T-helper 1 cell treated with Interleukin-12 subunit alpha and Interleukin-12 subunit beta and Interleukin-4 antibody, amounts not matched to agents 30 ng/mL and 1 ng/mL, for 36 hours (primary cell): ENCODE measurements at regions not wholly inside any gene's neighbourhood (a gene's known extent, or its start where the extent isn't known, plus 50 kb on each side); places are given as distances from the start of the nearest gene placed in this dataset.

Experiments
- intact Hi-C: fragments of 100-400 bp; cut with micrococcal nuclease; formaldehyde crosslinking; loops from one replicate; pipeline ENCODE4 v1.15.1; 2024

DNA sequence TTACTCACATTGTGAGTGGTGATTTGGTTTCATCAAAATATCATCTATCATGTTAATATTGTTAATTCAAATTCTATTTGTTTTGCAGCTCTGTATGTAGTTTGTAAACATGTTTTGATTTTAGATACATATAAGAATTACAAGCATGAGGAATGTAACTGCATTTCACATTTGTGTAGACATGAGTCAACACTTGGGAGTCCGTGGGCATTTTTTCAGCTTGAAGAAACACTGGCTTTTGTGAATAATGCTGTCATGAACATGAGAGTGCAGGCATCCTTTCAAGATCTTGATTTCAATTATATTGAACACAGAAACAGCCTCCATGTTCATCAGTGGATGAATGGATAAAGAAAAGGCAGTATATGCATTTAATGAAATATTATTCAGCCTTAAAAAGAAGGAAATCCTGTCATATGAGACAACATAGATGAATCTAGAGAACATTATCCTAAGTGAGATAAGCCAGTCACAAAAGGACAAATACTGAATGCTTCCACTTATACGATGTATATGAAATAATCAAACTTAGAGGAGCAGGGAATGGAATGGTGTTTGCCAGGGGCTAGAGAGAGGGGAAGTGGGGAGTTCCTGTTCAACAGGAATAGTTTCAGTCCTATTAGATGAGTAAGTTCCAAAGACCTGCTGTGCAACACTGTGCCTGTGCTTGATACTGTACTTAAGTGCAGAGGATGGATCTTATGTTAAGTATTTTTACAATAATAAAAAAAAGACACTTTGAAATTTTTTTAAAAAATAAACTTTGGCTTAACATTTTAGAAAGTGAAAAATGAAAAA lies 194.9 kb downstream of the LRATD1 start:
- intact Hi-C loops: no loop called here

DNA sequence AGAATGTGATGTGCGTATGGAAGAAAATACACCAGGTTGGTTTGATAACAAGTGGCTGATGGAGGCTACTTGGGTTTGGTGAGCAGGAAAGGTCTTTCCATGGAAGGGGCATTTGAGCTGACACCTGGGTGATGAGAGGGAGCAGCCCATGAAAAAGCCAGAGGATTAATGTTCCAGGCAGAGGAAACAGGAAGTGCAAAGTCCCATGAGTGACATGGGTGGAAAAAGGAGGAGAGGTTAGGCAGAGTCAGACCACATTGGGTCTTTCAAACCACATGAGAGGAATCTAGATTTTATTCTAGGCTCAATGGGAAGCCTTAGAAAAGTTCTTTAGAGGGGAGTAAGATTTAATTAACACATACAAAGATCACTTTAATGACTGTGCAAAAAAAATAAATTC lies 195.7 kb downstream of the LRATD1 start:
- intact Hi-C loops: no loop called here

GRCh38 chr2:14828968-14829367 lies 196.5 kb downstream of the LRATD1 start:
- intact Hi-C loops: no loop called here

DNA sequence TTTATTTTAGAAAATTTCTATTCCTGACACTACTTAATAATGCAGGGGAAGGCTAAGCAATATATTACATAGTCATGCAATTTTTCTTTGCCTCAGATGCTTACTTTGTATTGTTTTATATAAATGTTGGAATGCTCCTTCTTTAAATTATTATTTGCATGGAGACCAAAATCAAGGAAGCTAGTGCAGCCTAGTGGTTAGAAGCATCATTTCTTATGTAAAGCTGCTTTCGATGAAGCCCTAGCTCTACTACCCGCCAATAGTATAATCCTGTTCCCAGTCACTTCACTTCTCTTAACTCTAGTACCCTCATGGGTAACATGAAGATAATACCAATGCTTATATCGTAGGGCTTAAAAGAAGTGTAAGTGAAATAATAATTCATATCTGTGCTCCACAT lies 198.9 kb downstream of the LRATD1 start:
- intact Hi-C loops: no loop called here

GRCh38 chr2:14843507-14844204 lies 211.1 kb downstream of the LRATD1 start:
- intact Hi-C loops: no loop called here

DNA sequence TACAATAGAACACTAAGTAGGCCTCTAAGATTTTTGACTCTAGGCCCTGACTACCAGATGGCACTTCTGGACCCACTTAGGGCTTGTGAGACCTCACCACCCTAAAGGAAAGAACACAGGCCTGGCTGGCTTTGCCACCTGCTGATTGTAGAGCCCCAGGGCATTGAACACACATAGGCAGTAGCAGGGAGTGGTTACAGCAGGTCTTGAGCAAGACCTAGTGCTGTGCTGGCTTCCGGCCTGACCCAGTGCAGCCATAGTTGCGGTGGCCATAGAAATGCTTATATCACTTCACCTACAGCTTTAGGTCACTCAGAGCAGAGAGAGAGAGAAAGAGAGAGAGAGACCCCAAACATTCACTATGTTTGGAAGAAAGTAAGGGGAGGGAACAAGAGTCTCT lies 223.2 kb downstream of the LRATD1 start:
- intact Hi-C loops: no loop called here

- intact Hi-C loops: no loop called here
These were observed 228.7 kb downstream of the LRATD1 start for GRCh38 chr2:14861181-14861580.

DNA sequence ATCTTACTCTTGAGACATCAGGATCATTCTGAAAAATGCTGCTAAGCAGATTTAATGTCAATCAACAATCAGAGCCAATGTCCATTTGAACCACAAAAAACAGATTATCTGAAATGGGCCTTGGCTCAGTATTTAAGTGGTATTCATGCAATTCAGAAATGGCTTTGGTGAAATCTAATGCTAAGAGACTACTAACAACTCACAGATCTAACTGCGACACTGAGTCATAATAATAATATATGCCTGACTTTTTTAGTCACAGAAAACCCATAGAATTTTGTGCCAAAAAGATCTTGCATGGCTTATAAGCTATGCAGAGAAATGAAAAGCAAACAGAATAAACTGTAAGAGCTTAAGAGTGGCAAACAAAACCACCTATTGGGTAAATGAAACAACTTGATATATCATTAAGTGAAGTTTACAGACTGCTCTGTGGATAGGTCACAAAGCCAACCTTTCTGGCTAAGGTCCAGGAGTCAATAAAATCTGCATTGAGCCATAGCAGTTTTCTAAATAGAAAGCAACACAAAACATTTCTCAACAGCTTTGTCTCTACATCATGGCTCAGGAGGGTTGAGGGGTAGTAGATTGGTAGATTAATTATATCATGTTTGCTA lies 234.3 kb downstream of the LRATD1 start:
- intact Hi-C loops: no loop called here

DNA sequence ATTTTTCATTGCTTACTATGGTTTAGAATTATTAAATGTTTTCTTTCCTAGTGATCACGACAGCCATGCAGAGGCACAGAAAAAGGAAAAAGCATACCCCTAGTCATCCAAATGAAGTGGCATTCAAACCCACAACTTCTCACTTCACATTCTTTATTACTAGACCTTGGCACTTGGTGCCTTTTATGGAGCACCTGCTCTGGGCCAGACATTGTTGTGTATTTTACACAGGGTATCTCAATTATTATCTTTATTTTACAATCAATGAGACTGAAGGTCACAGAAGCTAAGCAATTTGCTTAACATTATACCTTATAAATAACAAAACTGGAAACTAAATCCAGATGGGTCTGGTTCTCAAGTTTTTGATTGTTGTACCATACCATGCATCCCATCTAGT lies 235.3 kb downstream of the LRATD1 start:
- intact Hi-C loops: no loop called here

- intact Hi-C loops: no loop called here
These were observed 240.3 kb downstream of the LRATD1 start for GRCh38 chr2:14872779-14873325.

- intact Hi-C loops: no loop called here
These were observed 249.3 kb downstream of the LRATD1 start for GRCh38 chr2:14881651-14882327.

DNA sequence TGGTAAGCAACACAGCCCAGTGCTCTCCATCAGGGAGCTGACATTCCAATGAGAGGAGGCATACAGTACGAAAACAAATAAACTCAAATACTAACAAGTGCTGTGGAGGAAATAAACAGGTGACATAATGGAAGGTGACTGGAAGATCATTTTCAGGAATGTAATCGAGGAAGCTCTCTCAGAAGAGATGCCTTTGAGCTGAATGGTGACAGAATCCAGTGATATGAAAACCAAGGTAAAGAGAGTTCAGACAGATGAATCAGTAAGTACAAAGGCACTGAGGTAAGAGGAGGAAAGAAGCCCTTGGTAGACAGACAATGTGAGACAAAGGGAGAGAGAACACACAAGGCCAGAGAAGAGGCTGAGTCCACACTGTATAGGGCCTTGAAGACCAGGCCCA lies 252.1 kb downstream of the LRATD1 start:
- intact Hi-C loops: no loop called here

DNA sequence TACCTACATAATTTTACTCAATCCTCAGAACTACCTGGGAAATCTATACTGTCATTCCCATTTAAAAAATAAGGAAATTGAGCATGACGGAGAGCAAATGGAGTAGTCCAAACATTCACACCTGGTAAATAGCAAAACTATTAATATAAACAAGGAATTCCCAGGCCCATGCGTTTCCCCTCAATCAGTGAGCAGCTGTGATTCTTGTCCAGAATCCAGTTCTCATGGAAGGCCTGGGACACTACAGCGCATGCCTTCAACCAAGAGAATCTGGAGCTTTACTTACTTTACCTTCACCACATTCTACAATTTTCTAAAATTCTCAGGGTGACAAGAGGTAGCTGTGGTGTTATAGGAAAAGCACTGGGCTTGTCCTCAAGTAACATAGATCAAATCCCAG lies 259.0 kb downstream of the LRATD1 start:
- intact Hi-C loops: no loop called here

DNA sequence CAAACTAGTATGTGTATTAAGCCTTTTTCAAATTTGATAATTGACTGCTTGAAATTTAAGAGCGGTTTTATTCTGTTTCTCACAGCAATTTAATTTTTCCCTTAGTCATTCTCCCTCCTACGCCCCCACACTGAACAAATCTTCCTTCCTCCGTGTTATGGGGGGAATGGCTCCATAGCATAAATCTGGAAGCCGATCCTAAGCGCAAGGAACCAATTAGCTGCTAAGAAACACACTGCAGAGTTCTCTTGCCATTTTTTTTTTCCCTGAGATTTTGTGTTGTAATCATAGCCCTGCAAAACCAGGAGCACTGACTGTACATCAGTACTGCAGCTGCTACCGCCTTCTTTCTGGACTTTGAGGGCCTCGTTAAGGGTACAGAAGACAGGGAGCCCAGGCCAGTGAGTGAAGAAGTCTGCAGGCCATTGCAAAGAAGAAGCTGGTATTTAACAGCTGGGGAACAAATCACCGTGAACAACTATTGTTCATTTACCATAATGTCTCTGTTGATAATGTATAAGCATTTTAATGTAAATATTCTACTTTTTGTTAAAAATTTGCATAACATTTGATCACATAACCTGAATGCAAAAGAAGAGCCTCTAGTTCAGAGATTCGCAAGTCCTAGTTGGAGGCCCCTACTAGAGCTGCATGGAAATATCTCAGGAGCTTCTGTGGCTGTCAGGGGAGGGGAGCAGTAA lies 264.0 kb downstream of the LRATD1 start:
- intact Hi-C loops: no loop called here

- intact Hi-C loops: loop anchor here (5.0 kb wide), 1 partner anchor 662 kb away; the partner anchor contains the start of gene NBAS
These were observed 267.3 kb downstream of the LRATD1 start for GRCh38 chr2:14899621-14900414.

DNA sequence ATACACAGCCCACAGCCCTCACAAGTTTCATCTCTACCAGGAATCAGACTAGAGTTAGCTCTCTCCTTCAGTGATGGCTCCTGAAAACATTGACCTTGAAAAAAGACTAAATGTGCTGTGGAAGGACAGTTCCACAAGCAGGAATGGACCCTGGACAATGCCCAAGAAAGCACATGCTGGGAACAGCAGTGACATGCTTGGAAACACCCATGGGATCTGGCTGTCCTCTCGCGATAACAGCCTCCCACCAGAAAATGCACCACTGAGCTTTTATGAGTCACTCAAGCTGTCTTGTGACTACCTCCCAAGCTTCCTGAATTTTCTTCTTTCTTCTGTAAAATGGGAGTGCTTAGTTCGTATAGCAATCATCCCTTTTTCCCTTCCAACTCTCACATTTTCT lies 269.2 kb downstream of the LRATD1 start:
- intact Hi-C loops: loop anchor here (2.0 to 5.0 kb wide), 2 partner anchors 157 to 661 kb away; partner anchors contain the start of gene NBAS

DNA sequence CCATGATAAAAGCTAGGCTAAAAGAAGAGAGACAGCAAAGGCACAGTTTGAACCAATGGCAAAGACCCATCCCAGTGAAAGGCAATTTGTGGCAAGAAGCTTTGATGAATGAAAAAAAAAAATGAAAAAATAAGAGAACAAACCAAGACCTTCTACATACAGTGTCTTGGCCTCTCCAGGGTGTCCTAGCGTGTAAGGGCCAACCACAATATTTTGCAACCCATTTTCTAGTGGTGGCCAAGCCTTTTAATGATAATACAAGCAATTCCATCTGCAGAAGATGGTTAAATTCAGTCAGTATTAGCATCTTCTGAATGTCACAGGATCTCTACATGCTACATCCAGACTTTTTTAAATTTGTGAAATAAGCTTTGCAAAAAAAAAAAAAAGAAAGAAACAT lies 270.4 kb downstream of the LRATD1 start:
- intact Hi-C loops: loop anchor here (1.0 to 5.0 kb wide), 4 partner anchors 156 to 674 kb away; partner anchors contain the start of gene NBAS

DNA sequence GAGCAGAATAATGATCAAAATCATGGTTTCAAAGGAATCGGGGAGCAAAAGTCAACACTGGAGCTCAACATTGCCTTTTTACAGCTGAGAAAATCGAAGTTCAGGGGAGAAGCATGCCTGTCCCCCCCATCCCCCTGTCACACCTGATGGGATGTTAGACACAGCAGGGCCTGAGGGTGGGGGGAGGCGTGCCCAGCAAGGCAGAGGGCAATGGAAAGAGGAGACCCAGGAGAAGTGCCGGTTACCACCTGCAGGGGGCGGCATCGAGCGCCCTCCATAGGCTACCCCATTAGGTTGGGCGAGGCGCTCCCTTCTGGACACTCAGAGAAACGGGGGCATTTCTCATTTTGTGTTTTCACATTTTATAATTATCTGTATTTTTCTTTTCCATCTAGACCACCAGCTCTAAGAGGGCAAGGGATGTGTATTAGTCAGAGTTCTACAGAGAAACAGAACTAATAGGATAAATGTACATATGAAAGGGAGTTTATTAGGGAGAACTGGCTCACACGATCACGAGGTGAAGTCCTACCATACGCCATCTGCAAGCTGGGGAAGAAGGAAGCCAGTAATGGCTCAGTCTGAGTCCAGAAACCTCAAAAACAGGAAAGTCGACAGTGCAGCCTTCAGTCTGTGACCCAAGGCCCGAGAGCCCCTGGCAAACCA lies 271.3 kb downstream of the LRATD1 start:
- intact Hi-C loops: loop anchor here (1.0 to 5.0 kb wide), 4 partner anchors 155 to 673 kb away; partner anchors contain the start of gene NBAS

DNA sequence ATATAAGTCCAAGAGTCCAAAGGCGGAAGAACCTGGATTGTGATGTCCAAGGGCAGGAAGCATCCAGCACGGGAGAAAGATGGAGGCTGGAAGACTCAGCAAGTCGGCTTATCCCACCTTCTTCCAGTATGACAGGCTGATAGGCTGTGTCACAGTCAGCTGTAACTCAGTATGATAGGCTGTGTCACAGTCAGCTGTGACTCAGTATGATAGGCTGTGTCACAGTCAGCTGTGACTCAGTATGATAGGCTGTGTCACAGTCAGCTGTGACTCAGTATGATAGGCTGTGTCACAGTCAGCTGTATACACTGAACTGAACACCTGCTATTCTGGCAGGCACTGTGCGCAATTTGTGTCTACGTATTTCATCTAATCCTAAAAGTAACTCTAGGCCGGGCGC lies 271.9 kb downstream of the LRATD1 start:
- intact Hi-C loops: loop anchor here (5.0 kb wide), 1 partner anchor 658 kb away; the partner anchor contains the start of gene NBAS
